ENCODE measurements at regions not wholly inside any gene's neighbourhood (a gene's known extent, or its start where the extent isn't known, plus 50 kb on each side); places are given as distances from the start of the nearest gene placed in this dataset.

DNA sequence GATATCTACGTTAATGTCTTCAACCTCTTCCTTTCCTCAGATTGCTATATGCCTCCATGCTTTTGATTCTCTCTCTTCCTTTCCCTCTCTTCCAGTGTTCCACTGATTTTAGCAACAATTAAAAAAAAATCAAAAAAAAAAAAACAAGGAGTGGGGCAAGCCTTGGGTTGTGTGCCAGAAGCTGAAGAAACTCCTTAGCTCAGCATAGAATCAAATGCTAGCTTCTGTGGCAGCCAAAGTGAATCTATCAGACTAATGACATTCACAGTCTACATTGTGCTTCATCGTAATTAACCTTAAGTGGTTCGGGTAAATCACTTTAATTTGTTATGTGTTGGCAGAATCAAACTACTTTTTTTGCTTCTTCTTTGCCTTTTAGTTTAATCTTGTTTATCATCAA is 237.3 kb downstream of the TMEM167A start:
- FAIRE-seq, result no peak

DNA sequence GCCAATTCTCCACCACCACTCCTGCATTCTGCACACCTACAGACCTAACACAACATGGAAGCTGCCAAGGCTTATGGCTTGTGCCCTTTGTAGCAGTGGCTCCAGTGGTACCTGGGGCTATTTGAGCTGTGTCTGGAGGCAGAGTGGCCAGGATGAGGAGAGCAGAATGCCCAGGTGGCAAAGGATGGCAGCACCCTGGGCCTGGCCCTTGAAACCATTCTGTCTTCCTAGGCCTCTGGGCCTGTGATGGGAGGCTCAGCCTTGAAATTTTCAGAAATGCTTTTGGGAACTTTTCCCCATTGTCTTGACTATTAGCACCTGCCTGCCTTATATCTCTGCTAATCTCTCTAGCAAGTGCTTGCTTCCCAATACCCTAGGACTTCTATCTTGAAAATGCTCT is 241.7 kb downstream of the TMEM167A start:
- no peak for FAIRE-seq

DNA sequence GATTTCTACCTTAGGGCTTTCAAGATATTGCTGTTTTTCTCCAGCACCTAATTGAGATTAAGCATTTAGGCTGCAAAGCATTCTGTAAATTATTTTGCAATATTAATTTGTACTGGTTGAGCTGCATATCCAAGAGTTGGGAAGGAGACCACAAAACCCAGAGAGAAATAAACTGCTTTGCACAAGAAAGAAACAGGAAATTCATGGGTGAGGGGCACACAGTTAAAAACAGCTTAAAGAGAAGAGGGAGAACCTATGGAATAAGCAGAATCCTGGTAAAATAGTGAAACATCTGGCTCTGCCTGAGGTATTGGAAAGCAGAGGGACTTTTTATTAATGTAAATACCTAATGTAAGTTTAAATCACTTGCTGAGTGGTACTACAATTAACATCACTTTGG is 243.0 kb downstream of the TMEM167A start:
- no peak for FAIRE-seq

DNA sequence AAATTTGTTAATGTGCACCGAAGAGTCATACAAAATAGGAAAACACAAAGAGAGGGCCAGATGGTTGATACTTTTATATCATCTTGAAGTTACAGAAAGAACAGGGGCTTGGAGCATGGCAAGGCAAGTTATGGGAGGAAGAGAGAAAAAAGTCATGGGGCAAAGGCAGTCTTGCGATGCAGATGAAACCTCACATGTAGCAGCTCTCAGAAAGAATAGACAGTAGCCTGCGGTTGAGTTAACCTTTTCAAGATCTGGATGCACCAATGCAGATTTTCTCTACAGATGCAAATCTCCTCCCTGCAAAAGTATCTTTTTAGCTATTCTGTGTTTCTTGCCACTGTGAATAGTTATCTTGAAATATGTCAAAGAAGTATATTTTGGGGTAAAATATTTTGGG is 243.9 kb downstream of the TMEM167A start:
- FAIRE-seq, result no peak

DNA sequence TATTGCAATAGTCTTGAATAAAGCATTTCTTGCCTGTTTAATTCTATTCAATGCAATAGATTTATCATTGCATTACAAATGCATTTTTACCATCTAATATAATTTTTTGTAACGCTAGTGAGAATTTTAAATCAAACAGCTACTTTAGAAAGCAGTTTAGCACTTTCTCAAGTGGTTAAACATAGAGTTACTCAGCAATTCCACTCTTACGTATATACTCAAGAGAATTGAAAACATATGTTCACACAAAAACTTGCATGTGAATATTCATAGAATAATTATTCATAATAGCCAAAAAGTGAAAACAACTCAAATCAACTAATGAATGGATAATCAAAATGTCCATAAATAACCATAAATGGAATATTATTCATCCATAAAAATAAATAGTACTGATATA is 244.7 kb downstream of the TMEM167A start:
- no peak for FAIRE-seq

DNA sequence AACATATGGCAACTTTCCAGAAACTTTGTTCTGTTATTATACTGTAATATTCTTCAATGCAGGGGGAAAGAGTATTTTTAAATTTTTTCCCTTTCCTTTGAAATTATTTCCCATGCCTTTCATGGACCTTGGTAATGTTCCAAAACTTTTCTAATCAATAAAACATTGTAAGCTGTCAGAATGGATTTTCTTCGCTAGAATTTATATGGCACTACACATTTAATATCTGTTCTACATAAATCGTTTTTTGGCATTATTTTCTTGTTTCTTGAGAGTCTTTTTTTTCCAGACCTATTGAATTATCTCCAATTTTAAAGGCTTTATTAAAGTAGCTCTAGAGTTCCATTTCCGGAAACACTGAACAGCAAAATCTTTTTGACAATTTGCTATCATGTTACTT is 249.0 kb downstream of the TMEM167A start:
- no peak for FAIRE-seq

DNA sequence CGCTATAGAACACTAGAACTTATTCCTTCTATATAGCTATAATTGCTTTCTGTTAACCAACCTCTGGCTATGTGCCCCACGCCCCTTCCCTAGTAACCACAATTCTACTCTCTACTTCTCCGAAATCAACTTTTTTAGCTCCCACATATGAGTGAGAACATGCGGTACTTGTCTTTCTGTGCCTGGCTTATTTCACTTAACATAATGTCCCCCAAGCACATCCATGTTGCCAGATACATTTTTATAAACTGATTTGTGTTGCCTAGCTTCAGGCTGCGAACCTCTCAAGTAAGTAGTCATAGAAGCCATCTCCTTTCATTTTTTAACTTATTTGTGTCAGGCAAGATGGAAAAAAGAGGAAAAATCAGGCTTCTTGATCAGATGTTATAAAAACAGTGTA is 249.5 kb downstream of the TMEM167A start:
- no peak for FAIRE-seq

DNA sequence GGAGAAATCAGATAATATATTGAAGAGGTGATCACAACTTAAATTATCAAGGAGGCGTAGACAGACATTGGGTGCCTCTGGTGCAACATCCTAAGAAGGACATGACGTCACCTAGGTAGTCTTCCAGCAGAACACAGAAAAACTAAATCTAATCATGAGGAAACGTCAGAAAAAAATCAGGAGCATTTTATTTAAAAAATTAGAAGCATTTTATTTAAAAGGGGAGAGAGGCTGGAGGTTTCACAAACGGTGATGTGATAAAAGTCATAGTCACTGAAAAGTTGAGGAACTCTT is 254.6 kb downstream of the TMEM167A start:
- no peak for FAIRE-seq

DNA sequence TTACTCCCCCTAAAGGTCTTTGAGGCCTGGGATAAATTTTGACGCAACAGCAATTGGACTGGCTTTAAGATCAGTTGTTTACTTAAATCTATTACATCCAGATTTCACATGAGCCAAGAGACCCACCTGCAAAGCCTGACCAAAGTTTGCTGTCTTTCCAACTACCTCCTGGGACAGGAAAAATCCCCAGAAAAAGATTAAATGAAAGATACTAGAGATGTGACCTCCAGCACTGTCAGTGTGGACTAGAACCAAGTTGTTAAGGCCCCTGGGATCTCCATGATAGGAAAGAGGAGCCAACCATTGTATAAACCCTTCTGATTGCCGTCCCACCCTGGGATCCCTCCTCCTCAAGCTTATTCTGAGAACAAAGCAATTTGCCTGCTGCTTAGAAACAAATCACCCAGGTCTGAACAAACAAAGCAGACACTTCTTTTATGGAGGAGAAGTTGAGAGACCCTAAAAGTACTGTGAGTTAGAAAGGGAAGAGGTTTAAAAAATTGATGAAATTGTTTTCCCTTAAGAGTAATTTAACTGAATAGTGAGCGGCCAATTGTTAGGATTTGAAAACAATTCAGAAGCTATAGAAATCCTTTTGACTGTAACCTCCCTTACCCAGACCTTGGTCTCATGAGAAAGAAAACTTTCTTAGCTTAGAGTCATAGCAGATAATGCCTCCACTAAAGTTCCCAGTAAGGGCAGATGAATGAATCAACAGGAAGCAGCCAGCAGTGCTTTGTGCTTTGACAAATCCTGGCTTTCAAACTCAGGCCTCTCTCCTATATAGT is 255.2 kb downstream of the TMEM167A start:
- no peak for FAIRE-seq

DNA sequence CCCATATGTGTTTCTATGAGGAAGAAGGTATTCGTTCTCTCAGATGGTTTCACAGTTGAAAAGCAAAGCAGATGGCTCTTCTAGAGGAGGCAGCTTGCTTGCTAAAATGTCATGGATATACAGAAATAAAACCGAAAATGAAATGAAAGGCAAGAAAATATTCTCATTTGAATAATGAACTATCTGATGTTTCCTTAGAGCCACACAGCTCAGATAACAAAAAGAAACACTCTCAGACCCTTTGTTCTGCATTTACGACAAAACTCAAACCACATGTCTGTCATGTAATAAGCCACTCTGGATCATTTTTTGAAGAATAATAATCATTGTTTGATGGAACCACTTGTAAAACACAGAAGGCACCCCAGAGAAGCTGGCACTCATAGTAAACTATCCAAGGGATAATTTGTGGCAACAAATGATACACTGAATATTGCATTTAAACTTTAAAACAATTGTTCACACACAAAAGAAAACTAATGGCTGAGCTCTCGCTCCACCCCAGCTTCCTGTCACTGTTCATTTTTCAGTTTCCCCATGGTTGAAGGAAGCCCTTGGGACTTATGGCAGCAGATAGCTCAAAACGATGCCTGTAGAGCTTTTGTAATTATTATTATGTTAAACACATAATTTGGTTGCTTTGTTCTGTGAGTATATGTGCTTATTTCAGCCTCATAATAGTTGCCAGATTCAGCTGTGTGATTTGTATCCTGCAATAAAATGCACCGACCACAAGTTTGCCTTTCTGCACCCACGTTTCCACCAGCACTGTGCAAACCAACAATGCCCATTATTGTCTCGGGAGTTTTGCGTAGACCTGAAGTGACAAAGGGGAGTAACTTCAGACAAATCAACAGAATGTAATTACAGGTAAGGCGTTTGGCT is 256.0 kb downstream of the TMEM167A start:
- FAIRE-seq, result no peak

DNA sequence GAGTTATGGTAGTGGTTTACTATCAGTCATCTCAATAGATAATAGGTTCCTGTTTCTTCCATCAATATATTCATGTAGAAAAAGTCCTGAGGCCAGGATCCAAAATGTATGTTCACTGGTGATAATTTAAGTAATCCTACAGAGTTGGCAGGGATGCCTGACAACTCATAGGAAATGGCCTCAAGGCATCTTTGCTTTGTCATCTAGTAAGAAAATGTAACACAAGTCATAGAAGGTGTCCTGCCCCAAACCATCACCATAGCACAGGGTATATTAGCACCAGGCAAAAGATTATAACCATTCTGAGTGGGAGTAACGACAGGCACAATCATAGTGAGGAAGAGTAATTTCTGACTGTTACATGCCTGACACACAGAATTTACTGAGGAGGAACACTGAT is 257.0 kb downstream of the TMEM167A start:
- no peak for FAIRE-seq

DNA sequence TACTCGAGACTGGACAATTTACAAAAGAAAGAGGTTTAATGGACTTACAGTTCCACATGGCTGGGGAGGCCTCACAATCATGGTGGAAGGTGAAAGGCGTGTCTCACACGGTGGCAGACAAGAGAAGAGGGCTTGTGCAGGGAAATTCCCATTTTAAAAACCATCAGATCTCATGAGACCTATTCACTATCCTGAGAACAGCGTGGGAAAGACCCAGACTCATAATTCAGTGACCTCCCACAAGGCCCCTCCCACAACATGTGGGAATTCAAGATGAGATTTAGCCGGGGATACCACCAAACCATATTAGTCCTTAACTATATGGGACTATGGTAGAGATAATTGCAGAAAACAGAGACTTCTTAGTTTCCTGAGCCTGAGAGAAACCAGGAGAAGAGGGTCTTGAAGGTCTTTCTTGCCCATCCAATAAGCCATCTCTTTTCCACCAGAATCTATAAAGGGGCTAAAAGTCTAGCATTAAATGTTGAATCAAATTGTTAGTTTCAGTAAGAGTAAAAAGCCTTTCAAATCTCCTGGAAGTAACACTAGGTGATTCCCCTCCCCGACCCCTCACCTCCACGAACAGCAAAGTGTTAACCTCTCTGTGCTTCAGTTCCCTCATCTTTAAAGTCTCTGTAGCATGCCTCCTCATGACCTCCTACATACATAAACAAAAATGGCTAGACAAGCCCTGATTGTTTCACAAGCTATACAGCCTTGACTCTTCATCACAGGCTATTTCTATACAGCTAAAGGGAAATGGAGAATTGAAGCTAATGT is 259.1 kb downstream of the TMEM167A start:
- FAIRE-seq, result no peak

DNA sequence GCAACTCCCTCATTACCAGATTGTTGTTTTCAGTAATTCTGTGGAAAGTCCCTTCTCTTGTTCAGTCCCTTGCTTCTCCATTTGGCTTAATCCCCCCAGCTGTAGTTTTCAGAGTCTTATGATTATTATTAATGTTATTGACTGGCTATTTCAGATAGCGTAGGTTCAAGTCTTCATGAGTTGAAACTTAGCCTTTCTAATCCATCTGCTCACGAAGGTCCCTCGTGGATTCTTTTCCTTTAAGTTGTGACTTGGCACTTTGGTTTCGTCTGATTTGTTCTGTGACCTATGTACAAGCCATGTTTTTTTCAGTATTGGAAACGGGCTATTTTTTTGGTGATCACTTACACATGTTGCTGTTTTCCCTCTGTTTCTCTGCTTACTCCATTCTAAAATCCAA is 260.3 kb downstream of the TMEM167A start:
- FAIRE-seq, result no peak

DNA sequence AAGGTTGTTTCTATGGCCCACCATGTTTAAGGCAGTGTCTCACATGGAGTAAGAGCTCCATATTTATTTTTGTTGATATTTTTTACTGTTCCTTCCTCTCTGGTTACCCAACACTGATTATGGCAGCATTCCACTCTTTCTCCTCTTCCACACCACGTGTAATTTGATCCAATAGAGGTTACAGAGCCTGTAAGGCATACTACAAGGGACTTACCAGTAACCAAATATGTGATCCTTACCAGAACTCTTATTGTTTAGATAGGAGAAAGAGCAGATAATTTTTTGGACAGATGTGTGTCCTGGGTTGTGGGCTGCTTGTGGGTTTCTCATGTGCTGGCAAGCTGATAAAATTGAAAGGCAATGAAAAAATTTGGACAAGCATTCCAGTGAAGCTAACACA is 261.3 kb downstream of the TMEM167A start:
- FAIRE-seq, result no peak

DNA sequence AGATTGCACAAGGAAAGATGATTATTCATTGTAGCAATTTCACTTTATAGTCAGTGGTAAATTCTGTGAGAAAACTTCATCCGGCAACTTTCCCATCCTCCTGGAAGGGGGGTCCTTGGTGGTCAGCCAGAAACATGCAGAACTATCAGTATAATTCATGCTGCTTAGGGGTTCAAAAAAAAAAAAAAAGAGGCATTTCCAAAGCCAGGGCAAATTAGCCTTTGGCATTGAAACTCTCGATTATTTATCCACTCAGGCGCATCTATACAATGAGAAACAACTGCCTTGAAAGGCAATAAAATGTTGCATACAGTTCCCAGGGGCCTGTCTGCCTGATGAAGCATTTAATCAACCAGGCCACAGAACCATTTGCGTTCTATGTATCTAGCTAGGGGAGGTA is 263.3 kb downstream of the TMEM167A start:
- FAIRE-seq, result no peak

DNA sequence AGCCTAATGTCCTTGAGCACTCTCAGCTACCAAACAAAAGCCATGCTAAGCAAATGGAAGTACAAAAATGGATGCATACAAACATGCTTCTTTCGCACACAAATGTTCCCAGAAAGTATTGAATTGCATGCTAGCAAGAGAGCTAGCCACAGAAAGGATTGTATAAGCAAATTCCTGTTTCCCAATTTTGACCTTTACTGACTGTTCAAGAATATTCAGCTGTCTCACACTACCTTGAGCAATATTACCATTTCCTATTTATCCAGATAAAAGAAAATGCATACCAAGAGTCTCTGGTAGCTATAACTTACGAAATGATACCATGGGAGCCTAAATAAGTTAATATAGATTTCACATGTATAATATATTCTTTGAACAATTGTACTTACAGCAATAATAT is 264.6 kb downstream of the TMEM167A start:
- no peak for FAIRE-seq

DNA sequence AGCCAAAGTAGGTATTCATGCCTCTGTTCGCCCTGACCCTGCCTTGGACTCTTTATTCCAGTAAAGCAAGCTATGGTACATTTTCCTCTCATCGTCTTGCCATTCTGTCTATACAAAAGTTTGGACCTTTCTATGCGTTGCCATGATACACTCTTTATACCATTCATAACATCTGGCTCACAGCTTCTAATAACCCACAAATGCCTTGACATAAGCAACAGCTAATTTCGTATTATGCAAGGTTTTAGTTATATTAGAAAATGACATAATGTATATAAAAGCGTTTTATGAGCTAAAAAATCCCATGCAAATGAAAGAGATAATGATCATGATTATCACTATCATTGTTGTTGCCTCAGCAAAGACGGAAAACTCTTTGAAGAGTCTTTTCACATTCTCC is 265.7 kb downstream of the TMEM167A start:
- FAIRE-seq, result no peak

DNA sequence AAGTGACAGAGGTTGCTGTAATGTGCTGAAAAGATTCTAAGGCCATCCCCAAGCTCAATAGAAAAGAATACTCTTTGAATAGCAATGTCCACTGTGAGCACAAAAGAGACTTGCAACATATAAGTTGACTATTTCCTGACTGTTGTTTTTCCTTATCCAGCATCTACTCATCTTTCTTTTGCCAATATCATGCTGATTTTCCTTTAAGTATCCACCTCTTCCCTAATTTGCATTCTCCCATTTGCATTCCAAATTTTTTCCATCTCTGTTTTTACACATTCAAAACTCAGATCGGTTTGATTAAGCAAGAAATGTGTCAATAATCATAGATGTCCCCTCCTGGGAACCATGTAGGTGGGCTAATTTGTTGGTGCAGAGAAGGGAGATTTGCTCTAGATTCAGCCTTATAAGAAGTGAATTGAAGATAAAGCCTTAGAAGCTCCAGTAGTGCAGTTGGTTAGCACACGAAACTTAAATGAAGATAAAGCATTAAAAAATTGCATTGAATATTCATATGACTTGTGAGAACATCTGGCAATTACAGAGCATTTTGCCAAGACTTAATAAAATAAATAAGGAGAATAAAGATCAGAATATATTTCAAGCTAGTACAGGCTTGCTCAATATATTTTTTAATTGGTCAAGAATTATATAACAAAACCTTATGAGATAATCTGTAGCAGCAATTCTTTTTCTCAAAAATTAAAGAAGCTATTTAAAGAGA is 267.6 kb downstream of the TMEM167A start:
- no peak for FAIRE-seq

DNA sequence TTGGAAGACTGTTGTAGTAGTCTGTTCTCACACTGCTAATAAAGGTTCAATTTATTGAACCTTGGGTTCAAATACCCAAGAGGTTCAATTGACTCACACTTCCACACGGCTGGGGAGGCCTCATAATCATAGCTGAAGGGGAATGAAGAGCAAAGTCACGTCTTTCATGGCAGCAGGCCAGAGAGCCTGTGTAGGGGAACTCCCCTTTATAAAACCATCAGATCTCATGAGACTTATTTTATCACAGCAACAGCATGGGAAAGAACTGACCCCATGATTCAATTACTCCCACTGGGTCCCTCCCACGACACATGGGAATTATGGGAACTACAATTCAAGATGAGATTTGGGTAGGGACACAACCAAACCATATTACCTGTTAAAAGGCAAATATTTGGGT is 268.2 kb downstream of the TMEM167A start:
- FAIRE-seq, result no peak

DNA sequence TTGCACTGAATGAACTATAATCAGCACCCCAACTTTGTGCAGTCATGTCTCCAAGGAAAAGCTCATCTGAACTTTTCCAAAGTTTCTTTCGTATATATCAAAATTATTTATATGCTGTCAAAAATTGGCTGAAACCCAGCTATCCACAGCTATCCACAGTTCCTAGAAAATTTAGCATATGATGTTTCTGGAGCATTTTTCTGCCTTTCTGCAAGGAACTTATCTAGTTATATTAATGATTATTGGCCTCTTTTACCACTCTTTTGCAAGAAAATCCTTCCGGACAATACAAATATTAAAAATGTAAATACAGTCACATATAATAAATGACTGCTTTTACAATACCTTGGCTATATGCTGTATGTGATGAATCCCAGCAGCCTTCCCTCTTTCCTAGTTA is 270.2 kb downstream of the TMEM167A start:
- no peak for FAIRE-seq

DNA sequence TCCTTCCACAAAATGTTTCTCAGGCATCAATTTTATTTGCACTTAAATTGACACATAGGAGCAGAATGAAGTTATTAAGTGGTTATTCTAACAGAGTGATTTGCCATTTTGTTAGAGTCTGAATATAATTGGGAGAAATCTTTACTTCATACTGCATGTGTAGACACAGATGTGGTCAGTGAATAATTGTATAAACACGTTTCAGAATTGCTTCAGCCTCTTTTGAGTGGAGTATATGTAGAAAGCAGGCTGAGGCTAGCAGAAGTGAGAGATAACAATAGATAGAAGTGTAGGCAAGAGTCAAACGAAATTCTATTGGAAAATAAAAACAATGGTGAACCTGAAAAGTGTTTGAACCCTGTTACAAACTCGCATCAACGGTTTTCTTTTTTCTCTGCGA is 270.7 kb downstream of the TMEM167A start:
- no peak for FAIRE-seq

DNA sequence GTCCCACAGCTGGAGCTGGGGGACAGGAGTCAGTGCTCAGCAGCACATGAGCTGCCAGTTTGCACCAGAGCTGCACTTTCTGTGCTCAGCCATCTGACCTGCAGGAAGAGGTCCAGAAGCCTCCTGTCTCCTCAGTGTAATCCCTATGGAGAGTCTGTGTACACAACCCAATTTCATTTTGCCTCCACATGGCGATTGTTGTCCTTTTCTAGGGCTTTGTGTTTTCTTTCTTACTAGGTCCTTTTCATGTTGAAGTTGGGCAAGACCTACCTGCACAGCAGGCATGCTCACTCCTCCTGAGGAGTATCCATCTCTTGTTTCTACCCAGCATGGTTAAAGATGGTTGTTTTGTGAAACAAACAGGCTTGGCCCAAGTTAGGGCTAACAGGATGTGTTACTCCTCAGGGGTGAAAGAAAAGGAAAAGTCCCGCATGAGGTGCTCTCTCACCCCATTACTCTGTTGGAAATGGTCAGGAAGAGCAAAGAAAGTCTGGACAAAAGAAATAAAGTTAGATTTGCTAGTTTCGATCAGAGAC is 273.0 kb downstream of the TMEM167A start:
- FAIRE-seq, result no peak

DNA sequence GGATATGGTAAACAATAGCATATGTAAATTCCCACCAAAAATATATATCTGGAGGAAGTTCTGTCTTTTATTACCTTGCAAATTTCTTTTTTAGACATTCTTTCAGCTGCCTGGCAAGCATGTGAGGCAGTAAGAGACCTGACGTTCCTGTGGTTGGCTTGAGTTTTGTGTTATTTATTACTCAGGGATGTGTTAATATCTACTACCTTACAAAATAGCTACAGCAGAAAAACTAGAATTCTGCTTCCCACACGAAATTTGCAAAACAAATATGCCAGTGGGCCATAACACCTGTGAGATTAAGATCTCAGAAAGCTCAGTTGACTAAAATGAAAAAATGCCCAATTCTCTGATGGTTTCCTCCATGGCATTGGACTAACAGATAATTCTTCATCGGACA is 274.2 kb downstream of the TMEM167A start:
- no peak for FAIRE-seq

Data from islet of Langerhans (tissue), 1 donor.